VCaP (cell line): ENCODE measurements at regions not wholly inside any gene's neighbourhood (a gene's known extent, or its start where the extent isn't known, plus 50 kb on each side); places are given as distances from the start of the nearest gene placed in this dataset.

Experiments
- H3K27ac ChIP-seq: fragments of 450-650 bp; 2 replicates; pipeline ENCODE4 v1.5.1; 2017
- CTCF ChIP-seq: fragments of 450-650 bp; conservative IDR thresholded peaks from 2 replicates; pipeline ENCODE4 v1.5.1; 2017; ENCODE audit warnings: mild to moderate bottlenecking, moderate library complexity

GRCh38 chr6:156562636-156563035 lies 214.5 kb upstream of the ARID1B start:
- no peak overlapping the region for H3K27ac ChIP-seq
- no peak for TF ChIP-seq CTCF

GRCh38 chr6:156562019-156562418 lies 215.2 kb upstream of the ARID1B start:
- H3K27ac ChIP-seq: no peak overlapping the region
- TF ChIP-seq CTCF: no peak

GRCh38 chr6:156560476-156560875 lies 216.7 kb upstream of the ARID1B start:
- H3K27ac ChIP-seq: no peak overlapping the region
- no peak for TF ChIP-seq CTCF

GRCh38 chr6:156559162-156559690 lies 218.0 kb upstream of the ARID1B start:
- no peak for TF ChIP-seq CTCF
- no peak overlapping the region for H3K27ac ChIP-seq

DNA sequence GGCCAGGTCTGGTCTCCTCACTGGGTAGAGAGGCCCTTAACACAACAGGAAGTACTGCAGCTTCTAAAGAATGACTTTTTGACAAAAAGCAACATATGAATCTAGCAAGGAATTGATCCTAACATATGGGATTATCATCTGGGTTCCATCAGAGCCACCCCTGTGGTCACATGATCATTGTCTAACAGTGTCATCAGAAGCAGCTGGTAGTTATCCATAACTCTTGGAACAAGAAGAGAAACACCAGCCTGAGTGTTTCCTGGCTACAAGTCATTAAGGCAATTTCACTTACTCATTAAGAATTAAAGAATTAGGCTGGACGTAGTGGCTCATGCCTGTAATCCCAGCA lies 219.3 kb upstream of the ARID1B start:
- no peak for TF ChIP-seq CTCF
- peak overlapping the region; percentile 63 for H3K27ac ChIP-seq

DNA sequence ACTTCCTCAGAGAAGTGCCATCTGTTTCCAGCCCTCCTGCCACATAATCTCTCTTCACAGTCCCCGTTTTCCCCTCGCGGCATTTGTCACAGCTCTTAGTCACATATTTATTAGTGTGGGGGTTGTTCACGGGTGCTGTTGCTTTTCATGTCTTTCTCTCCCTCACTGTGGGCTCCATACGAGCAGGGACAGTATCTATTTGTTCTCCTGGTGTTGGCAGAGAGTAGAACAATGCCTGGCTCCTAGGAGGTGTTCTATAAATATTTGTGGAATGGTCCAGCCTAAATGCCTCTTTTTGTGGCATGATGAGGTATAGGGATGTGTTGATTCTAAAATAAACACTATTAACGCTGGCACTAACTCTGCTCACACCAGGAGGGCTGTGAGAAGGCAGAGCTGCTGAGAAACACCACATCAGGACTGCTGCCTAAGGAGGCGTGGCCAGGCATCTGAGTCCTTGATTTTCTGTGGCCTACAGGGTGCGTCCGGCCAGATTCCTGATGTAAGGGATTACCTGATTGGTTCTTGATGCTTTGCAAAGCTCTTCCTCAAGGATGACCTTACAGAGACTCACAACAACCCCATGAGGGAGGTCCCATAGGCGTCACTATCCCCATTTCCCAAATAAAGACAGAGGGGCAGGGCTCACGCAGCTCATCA lies 219.8 kb upstream of the ARID1B start:
- peak overlapping the region; percentile 63 for H3K27ac ChIP-seq
- TF ChIP-seq CTCF: no peak

DNA sequence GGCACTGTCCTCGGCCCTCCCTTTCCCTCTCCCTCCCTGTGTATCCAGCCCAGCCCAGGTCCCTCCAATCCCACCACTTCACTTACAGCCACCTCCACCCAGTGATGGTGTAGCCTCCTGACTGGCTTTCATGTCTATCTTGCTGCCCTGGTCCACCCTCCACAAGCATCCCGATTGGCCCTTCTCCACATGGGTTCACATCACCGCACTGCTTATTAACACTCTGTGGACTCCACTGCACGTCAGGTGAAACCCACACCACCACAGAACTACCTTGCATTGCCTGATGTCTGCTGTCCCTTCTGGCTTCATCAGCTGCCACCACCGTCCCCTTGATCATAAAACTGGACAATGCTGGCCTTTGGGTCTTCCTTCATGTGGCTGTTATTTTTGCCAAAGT lies 220.4 kb upstream of the ARID1B start:
- peak overlapping the region; percentile 63 for H3K27ac ChIP-seq
- TF ChIP-seq CTCF: no peak
